Ishikawa (cell line): ENCODE measurements at regions not wholly inside any gene's neighbourhood (a gene's known extent, or its start where the extent isn't known, plus 50 kb on each side); places are given as distances from the start of the nearest gene placed in this dataset.

Experiments used
- CEBPB ChIP-seq: IDR thresholded peaks from 2 replicates; pipeline ENCODE4 v1.6.1; 2012
- CREB1 ChIP-seq: IDR thresholded peaks from 2 replicates; pipeline ENCODE4 v1.6.1; 2012; ENCODE audit warnings: low read depth
- EGR1 ChIP-seq: IDR thresholded peaks from 2 replicates; pipeline ENCODE4 v1.6.1; 2012
- EP300 ChIP-seq: IDR thresholded peaks from 2 replicates; pipeline ENCODE4 v1.6.1; 2012; ENCODE audit warnings: borderline replicate concordance
- FOXM1 ChIP-seq: IDR thresholded peaks from 2 replicates; pipeline ENCODE4 v1.6.1; 2012; ENCODE audit warnings: low read depth, borderline replicate concordance
- MAX ChIP-seq: IDR thresholded peaks from 2 replicates; pipeline ENCODE4 v1.6.1; 2012
- NFIC ChIP-seq: IDR thresholded peaks from 2 replicates; pipeline ENCODE4 v1.6.1; 2012
- RAD21 ChIP-seq: IDR thresholded peaks from 2 replicates; pipeline ENCODE4 v1.6.1; 2012; ENCODE audit warnings: low read depth
- REST ChIP-seq: IDR thresholded peaks from 2 replicates; pipeline ENCODE4 v1.6.1; 2012; ENCODE audit warnings: low read depth, mild to moderate bottlenecking
- TAF1 ChIP-seq: IDR thresholded peaks from 2 replicates; pipeline ENCODE4 v1.6.1; 2012; ENCODE audit warnings: low read depth, mild to moderate bottlenecking
- TCF12 ChIP-seq: IDR thresholded peaks from 2 replicates; pipeline ENCODE4 v1.6.1; 2012; ENCODE audit warnings: low read depth
- TEAD4 ChIP-seq: IDR thresholded peaks from 2 replicates; pipeline ENCODE4 v1.6.1; 2012
- USF1 ChIP-seq: IDR thresholded peaks from 2 replicates; pipeline ENCODE4 v1.6.1; 2012
- YY1 ChIP-seq: IDR thresholded peaks from 2 replicates; pipeline ENCODE4 v1.6.1; 2012; ENCODE audit warnings: low read depth
- ZBTB7A ChIP-seq: IDR thresholded peaks from 2 replicates; pipeline ENCODE4 v1.6.1; 2012; ENCODE audit warnings: low read depth

GRCh38 chr18:30862900-30863299, 179.6 kb downstream of the DSC3 start:
- TF ChIP-seq CEBPB (no peak), FOXM1 (no peak), EP300 (no peak), TCF12 (no peak), REST (no peak), USF1 (no peak), NFIC (no peak), EGR1 (no peak), TAF1 (no peak), MAX (no peak)

GRCh38 chr18:30860741-30861140, 181.8 kb downstream of the DSC3 start:
- TF ChIP-seq FOXM1: no peak
- no peak for TF ChIP-seq TCF12
- no peak for TF ChIP-seq CREB1
- TF ChIP-seq RAD21: no peak
- TF ChIP-seq EP300: no peak
- no peak for TF ChIP-seq YY1
- no peak for TF ChIP-seq ZBTB7A
- no peak for TF ChIP-seq EGR1
- TF ChIP-seq NFIC: no peak
- no peak for TF ChIP-seq REST
- TF ChIP-seq CEBPB: no peak
- no peak for TF ChIP-seq TEAD4
- TF ChIP-seq TAF1: no peak
- TF ChIP-seq USF1: no peak
- TF ChIP-seq MAX: no peak

GRCh38 chr18:30859036-30859435, 183.5 kb downstream of the DSC3 start:
- TF ChIP-seq TEAD4: no peak
- no peak for TF ChIP-seq FOXM1
- no peak for TF ChIP-seq EGR1
- TF ChIP-seq TCF12: no peak
- TF ChIP-seq TAF1: no peak
- no peak for TF ChIP-seq MAX
- TF ChIP-seq CEBPB: no peak
- TF ChIP-seq RAD21: no peak
- no peak for TF ChIP-seq ZBTB7A
- no peak for TF ChIP-seq YY1
- no peak for TF ChIP-seq NFIC
- TF ChIP-seq CREB1: no peak

- TF ChIP-seq USF1 (no peak), FOXM1 (no peak), TAF1 (no peak), YY1 (no peak), CEBPB (no peak), EP300 (no peak), NFIC (no peak)
Measured at GRCh38 chr18:30858560-30858959, 184.0 kb downstream of the DSC3 start.

GRCh38 chr18:30855762-30856161, 186.8 kb downstream of the DSC3 start:
- no peak for TF ChIP-seq CREB1
- no peak for TF ChIP-seq EP300
- no peak for TF ChIP-seq TEAD4
- no peak for TF ChIP-seq TAF1
- no peak for TF ChIP-seq MAX

GRCh38 chr18:30852980-30853379, 189.6 kb downstream of the DSC3 start:
- TF ChIP-seq RAD21: no peak
- TF ChIP-seq EP300: no peak
- TF ChIP-seq FOXM1: no peak
- no peak for TF ChIP-seq NFIC
- TF ChIP-seq EGR1: no peak
- no peak for TF ChIP-seq TAF1
- TF ChIP-seq CREB1: no peak
- TF ChIP-seq USF1: no peak
- TF ChIP-seq CEBPB: no peak
- TF ChIP-seq REST: no peak
- no peak for TF ChIP-seq MAX
- no peak for TF ChIP-seq YY1
- TF ChIP-seq TCF12: no peak
- no peak for TF ChIP-seq ZBTB7A
- TF ChIP-seq TEAD4: no peak
